KBM-7 (cell line): ENCODE measurements at regions not wholly inside any gene's neighbourhood (a gene's known extent, or its start where the extent isn't known, plus 50 kb on each side); places are given as distances from the start of the nearest gene placed in this dataset.
"Not testable (repeated sequence)": the region's sequence is repeated elsewhere in the genome, so short reads cannot be mapped to it uniquely, and the experiment has no call there.

ENCODE experiments used
- DNase-seq: peaks from one replicate; pipeline ENCODE4 v3.0.0-alpha.2; 2015
- in situ Hi-C: fragments of 300-500 bp; cut with MboI; formaldehyde crosslinking; loops from 2 replicates; pipeline ENCODE4 v1.14.3; 2020; ENCODE audit warnings: low sequenced_read_pairs, low pct_unique_long_range_greater_than_20kb, mixed read lengths

DNA sequence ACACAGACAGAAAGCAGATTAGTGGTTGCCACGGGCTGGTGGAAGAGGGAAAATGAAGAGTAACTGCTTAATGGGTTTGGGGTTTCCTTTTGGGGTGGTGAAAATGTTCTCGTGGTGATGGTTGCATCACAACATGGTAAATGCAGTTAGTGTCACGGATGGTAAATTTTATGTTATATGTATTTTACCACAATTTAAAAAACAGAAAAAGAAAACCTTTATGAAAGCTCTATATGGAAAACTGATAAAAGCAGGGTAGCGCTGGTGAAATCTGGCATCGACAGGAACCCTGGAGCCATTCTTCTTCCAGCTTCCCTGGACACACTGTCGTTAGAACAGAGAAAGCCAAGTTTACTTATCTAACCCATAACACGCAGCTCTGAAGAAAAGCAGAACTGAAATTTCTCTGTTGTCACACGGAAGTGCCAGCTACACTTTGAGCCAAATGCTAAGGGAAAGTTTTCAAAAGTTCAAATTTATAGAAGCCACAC is 287.7 kb upstream of the NR2F2 start:
- in situ Hi-C loops, result no loop called here
- DNase-seq, result peak; percentile 38

GRCh38 chr15:96043591-96044171 is 286.8 kb upstream of the NR2F2 start:
- no peak for DNase-seq
- in situ Hi-C loops, result no loop called here

DNA sequence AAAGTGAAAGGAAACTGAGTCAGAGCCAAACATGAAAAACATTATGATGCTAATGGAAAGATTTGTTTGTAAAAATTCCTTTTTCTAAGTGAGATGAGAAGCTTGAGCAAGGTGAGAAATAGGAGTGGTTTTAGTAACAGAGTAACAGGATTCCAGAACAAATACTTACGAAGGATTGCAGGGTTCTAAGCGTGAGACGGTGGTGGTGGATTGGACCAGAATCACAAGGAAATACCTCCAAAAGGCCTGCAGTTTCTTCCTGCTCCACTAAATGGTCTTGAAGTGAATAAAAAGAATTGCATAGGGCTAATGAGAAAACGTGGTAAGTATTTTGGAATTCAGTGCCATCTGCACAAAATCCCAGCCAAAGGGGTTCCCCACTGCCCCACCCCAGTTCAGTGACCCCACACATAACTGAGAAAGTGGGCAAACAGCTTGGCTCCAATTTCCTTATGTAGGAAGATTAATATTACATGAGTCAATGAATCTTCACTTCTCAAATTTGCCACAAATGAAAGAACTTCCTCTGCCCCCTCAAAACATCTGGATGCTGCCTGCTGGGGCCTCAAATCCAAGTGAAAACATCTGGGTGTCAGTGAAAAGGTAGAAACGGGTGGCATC is 283.8 kb upstream of the NR2F2 start:
- DNase-seq, result no peak
- in situ Hi-C loops, result no loop called here

DNA sequence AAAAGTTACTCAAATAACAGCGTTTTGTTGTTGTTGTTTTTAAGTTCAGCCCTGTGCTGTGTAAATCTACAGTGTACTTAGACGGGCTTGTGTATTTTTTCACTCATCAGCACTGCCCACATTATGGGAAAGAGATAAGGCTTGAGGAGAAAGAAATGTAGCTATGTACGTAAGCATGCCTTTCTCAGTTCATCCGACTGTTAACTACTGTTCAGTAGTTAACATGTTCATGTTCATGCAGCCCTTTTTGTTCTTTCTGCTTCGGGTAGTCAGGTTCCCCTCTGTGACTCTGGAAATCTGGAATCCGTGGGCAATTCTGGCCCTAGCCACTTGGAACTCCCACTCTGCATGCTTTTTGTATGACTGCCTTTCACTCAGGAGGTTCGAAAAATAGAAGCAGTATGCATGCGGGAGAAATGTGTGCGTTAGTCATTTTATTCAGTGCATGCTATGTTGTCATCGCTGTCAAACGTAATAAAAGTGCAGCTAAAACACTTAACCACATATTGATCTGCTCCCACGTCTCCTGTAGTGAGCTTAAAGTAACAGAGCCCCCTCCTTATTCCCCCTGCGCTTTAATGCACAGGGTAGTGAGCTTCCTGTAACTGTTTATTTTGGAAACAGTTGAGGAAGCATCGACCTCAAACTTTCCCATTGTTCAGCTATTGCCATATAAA is 283.1 kb upstream of the NR2F2 start:
- in situ Hi-C loops, result no loop called here
- no peak for DNase-seq

- no peak for DNase-seq
- in situ Hi-C loops, result no loop called here
Observed at GRCh38 chr15:96049323-96049722, 281.2 kb upstream of the NR2F2 start.

- in situ Hi-C loops, result no loop called here
Observed at GRCh38 chr15:96049766-96050165, 280.7 kb upstream of the NR2F2 start.

DNA sequence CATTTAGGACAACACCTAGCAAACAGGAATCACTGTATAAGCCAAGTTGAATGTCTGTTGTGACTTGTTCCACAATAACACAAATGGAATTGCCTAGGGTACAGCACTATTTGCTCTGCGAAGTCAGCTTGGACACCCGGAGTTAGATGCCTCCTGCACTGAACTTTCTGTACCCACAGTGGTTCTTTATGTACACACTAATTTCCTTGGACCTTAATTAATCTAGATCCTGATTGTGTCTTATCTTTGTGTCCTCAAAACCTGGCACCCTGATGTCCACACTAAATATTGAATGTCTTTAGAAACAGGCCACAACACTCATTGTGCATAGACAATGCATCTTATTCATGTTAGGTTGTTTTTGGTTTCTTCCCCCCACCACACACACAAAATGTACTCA is 278.9 kb upstream of the NR2F2 start:
- no peak for DNase-seq
- in situ Hi-C loops, result no loop called here

More at GRCh38 chr15:96049766-96050165, 280.7 kb upstream of the NR2F2 start:
- DNase-seq, result no peak

GRCh38 chr15:96052154-96052553 is 278.3 kb upstream of the NR2F2 start:
- in situ Hi-C loops, result no loop called here

GRCh38 chr15:96052572-96053030 is 277.9 kb upstream of the NR2F2 start:
- in situ Hi-C loops, result no loop called here
- no peak for DNase-seq

More at GRCh38 chr15:96052154-96052553, 278.3 kb upstream of the NR2F2 start:
- no peak for DNase-seq

- in situ Hi-C loops, result no loop called here
Observed at GRCh38 chr15:96053031-96053780, 277.3 kb upstream of the NR2F2 start.

GRCh38 chr15:96053781-96054428 is 276.6 kb upstream of the NR2F2 start:
- in situ Hi-C loops, result no loop called here
- no peak for DNase-seq

More at GRCh38 chr15:96053031-96053780, 277.3 kb upstream of the NR2F2 start:
- DNase-seq, result no peak

DNA sequence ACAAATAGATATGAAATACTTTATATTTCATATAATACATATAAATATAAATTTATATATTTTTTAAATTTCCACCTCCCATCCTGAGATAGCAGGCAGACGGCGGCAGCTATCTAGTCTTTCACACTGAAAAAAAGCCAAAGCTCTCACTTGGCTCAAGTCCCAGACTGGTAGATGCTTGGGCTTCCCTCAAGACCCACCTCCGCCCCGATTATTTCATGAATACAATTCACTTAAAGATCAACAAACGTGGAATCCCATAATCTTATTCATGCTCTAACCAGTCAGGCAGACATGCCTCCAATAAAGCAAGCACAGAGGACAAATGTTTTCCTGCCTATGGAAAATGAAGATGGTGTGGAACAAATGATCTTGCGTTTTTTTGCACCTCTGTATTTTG is 275.9 kb upstream of the NR2F2 start:
- DNase-seq, result no peak
- in situ Hi-C loops, result no loop called here

DNA sequence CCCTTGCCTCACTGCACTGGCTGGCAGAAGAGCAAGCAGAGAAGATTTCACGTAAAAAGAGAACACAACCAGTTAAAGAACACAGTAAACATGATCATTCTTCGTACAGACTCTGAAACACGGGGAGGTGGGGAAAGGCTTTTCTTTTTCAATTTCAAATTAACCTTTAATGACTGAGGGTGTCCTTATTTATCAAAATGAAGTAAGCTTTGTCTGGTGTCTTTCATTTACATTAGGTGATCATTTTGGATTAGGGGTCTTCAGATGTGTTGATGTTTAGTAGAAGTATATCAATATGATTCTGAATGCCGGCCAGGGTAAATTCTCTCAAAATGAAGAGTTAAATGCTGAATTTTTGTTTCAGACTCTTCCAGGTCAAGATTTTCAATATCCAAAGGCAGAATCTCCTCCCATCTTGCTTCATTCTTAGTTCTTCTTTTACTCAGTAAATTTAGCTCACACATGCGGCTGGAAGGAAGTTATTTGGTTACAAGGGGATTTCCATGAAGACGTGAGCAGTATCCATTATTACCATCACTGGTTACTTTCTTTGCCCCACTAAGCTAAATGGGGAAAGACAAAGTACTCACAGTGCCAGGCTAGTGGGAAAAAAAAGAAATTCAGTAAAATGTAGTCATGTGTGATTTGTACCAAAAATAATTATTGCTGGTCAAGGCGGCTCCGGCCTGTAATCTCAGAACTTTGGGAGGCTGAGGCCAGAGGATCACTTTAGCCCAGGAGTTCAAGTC is 272.2 kb upstream of the NR2F2 start:
- in situ Hi-C loops, result no loop called here
- no peak for DNase-seq

DNA sequence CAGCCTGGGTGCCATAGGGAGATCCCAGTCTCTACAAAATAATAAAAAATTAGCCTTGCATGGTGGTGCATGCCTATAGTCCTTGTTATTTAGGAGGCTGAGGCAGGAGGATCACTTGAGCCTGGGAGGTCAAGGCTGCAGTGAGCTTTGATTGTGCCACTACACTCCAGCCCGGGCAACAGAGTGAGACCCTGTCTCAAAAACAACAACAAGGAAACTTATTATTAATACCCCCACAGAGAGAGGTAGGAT is 271.7 kb upstream of the NR2F2 start:
- DNase-seq, in situ Hi-C loops: not testable (repeated sequence)

GRCh38 chr15:96060591-96060990 is 269.9 kb upstream of the NR2F2 start:
- in situ Hi-C loops, DNase-seq: not testable (repeated sequence)

GRCh38 chr15:96064351-96064756 is 266.1 kb upstream of the NR2F2 start:
- in situ Hi-C loops, result no loop called here
- DNase-seq, result no peak

DNA sequence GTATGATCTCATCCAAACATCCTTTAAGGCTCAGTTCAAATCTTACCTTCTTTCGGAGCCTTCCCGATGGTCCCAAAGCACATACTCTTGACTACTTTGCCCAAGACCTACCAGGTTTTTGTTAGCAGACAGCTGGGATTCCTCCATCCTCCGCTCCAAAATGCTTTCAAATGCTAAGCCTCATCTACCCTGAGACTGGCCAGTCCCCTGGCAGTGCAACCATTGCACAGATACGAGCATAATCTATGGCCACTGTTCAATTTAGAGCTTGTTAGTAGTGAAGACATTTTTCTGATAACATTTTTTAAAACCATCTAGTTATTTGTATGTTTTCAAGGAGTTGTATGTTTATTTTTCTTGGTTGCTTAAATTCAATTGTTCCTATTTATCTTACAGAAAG is 264.4 kb upstream of the NR2F2 start:
- DNase-seq, result no peak
- in situ Hi-C loops, result no loop called here

DNA sequence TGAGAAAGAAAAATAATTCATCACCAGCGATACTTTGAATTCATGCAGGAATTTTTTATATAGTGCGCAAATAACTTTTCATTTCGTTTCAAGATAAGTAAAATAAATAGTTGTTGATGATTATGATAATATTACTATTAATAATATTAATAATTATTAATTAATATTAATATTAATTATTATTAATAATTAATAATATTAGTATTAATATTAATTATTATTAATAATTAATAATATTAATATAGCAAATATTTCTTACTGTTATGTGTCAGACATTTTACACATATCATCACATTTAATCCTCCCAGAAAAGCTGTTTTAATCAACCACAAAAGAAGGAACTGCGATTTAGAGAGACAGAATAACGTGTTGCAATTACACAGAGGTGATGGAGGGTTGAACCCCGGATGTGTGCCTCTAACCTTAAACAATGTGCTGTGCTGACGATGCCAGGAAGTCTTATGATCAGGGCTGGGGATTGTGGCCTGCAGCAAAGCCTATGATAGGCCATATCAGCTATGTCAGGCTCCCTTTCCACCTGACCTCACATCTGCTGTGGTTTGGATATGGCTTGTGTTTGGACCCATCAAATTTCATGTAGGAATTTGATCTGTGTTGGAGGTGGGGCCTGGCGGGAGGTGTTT is 263.5 kb upstream of the NR2F2 start:
- in situ Hi-C loops, result no loop called here
- DNase-seq, result no peak
